ENCODE measurements at regions not wholly inside any gene's neighbourhood (a gene's known extent, or its start where the extent isn't known, plus 50 kb on each side); places are given as distances from the start of the nearest gene placed in this dataset.

DNA sequence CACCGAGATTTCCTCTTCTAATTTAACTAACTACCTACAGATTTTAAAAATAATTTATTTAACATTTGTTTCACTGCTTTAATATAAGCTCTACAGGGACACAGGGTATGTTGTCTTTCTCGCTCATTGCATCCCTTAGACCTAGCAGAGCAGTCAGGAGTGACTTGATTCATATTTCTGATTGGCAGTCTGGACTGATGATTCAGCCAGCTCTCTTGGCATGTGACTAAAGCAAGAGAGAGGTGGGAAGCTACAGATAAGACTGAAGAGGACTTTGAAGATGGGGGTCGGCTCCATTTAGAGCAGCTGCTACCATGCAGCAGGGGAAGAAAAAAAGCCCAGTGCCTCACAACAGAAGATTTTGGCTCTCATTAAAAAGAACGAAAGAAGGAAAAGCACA, 173.4 kb upstream of the STK32A start:
- TF ChIP-seq, protein P1, sequence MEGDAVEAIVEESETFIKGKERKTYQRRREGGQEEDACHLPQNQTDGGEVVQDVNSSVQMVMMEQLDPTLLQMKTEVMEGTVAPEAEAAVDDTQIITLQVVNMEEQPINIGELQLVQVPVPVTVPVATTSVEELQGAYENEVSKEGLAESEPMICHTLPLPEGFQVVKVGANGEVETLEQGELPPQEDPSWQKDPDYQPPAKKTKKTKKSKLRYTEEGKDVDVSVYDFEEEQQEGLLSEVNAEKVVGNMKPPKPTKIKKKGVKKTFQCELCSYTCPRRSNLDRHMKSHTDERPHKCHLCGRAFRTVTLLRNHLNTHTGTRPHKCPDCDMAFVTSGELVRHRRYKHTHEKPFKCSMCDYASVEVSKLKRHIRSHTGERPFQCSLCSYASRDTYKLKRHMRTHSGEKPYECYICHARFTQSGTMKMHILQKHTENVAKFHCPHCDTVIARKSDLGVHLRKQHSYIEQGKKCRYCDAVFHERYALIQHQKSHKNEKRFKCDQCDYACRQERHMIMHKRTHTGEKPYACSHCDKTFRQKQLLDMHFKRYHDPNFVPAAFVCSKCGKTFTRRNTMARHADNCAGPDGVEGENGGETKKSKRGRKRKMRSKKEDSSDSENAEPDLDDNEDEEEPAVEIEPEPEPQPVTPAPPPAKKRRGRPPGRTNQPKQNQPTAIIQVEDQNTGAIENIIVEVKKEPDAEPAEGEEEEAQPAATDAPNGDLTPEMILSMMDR (IDR thresholded peaks at IDR 0.05) = no peak
- ATAC-seq (ENCODE audit: low FRiP score) (no peak), DNase-seq (ENCODE audit: low spot score) (no peak)

DNA sequence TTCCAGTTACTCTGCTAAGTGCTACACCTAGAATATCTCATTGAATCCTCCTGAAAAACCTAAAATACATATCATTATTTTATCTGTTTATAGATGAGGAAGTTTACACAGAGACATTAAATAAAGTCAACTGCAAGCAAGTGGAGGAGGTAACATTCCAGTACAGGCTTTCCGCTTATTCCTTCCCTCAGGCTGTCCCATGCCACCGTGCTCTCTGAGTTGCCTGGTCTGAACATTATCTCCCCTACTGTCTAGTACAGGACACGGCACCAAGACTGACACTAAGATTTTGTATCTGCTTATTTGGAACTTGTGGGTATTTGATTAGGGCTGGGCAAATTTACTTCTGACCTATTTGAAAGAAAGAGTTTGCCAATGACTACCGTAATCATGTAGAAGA, 172.4 kb upstream of the STK32A start:
- DNase-seq (ENCODE audit: low spot score) (no peak), ATAC-seq (ENCODE audit: low FRiP score) (no peak)
- TF ChIP-seq, protein P1 (IDR thresholded peaks at IDR 0.05) = no peak

DNA sequence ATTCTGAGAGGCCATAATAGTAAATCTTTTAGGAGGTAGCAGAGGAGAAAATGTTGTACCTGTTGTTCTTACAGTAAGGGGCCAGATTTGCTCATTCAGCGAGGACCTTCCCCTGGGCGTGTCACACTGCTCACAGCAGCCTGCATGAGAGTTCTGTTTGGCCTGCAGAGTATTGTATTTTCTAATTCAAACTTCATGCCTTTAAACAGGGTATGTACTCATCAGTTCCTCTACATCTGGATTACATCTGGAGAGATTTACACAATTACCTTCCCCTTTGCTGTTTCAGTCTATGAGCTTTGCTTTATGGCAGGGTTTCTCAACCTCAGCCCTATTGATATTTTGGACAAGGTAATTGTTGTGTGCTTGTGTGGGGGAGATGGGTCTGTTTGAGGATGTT, 170.9 kb upstream of the STK32A start:
- DNase-seq (ENCODE audit: low spot score) (no peak), ATAC-seq (ENCODE audit: low FRiP score) (no peak)
- TF ChIP-seq, protein P1 (IDR thresholded peaks at IDR 0.05) = no peak

DNA sequence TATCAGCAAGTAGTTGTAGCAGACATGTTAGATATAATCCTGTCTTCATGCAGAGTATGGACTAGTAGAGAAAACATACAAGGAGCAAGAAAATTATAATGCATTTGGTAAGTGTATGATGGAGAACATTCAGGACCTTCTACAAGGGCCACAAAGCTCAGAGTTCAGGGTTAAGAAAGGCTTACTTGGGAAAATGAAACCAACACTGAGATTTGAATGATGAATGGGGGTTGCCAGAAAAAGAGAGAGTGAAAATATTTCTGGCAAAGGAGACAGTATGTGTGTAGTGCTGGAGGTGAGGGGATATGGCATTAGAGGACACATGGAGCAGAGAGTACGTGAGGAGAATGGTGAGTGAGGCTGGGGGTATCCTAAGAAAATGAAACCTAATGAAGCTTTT, 169.8 kb upstream of the STK32A start:
- no peak for ATAC-seq (ENCODE audit: low FRiP score)
- TF ChIP-seq, protein P1 (IDR thresholded peaks at IDR 0.05) = no peak
- DNase-seq (ENCODE audit: low spot score) = no peak

DNA sequence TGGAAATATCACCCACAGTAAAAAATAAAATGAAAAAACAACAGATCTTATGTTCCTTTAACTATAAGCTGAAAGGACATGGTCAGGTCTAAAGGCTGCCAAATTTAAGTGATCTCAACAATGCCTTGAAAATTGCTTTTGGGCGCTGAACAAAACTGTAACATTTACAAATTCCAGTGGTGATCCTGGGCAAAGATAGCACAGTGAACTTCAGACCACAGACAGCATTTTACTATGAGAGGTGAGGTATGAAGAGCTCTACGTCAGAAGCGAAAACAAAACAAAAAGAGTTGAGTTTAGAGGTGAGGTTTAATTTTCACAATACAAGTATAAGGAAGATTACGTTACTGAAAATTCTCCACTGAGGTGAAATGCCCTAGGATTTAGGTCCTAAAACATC, 165.8 kb upstream of the STK32A start:
- ATAC-seq (ENCODE audit: low FRiP score) (no peak), DNase-seq (ENCODE audit: low spot score) (no peak)
- TF ChIP-seq, protein P1 (IDR thresholded peaks at IDR 0.05) = no peak

DNA sequence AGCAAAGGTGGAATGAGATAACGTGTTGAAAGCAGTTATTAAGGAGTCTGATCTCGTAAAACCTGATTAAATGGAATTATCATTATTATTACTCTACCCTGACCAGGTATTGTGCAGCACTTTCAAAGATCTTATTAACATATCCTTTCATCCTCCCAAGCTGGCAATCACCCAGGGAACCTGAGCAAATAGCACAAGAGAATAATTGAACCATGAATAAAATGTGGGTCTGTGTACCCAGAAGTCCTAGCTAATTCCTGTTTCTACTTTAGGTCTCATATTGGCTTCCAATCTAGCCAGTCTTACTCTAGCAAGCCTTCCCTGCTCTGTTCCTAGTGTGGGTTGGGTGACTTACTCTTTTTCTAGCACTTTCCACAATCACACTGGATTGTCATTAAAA, 162.2 kb upstream of the STK32A start:
- DNase-seq (ENCODE audit: low spot score) (no peak), ATAC-seq (ENCODE audit: low FRiP score) (no peak)
- TF ChIP-seq, protein P1 (IDR thresholded peaks at IDR 0.05) = no peak

DNA sequence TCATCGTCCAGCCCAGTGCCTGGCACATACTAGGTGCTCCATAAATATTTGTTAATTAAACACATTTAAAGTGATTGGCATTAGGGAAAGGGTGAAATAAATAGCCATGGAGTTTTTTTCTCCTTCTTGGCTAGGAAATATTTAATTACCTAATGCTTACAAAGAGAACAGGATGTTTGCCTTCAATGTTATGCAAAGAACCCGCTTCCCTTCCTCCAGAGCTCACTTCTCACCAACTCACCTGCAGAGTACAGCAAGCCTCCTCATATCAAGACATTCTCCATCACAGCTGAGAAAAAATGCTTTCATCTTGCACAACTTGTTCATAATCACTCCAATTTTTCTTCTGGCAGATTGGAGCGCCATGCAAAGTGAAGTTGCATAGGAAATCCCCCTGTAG, 161.7 kb upstream of the STK32A start:
- TF ChIP-seq, protein P1 (IDR thresholded peaks at IDR 0.05) = no peak
- DNase-seq (ENCODE audit: low spot score) (no peak), ATAC-seq (ENCODE audit: low FRiP score) (no peak)
